ENCODE measurements at regions not wholly inside any gene's neighbourhood (a gene's known extent, or its start where the extent isn't known, plus 50 kb on each side); places are given as distances from the start of the nearest gene placed in this dataset.

DNA sequence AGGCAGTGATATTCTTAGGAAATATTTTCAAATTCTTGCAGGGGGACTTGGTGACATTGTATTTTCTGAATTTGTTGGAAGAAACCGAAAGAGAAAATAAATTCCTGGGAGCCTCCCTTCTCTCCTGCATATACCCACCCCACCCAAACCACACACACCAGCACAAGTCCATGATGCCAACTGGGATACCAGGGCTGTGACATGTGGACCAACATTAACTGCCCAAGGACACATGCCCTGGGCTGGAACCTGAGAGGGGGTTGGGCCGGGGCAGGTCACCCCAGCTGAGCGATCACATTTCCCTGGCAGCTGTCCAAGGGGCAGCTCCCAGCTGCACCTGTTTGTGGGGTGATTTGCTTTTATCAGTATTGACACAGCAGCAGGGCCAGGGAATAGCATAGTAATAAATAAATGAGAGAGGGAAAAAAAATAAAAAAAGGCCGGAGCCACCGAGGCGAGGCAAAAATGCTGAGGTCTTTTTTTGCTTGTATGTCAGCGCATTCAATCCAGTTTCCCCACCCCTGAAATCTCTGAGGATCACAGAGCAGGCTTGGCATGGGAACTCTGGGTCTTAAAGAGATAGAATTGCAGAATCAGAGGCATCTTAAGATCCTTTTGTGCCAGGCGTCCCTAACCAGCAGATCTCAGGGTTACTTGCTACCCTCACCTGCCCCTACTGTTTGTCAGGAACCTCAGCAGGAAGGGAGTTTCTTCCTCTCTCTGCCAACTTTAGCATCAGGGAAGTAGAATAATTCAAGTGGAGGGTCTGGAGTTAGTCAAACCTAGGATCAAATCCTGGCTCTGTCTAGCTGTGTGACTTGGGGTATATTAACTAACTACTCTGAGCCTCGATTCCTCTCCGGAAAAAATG, 66.5 kb upstream of the PIM1 start:
- TF ChIP-seq, protein P1, sequence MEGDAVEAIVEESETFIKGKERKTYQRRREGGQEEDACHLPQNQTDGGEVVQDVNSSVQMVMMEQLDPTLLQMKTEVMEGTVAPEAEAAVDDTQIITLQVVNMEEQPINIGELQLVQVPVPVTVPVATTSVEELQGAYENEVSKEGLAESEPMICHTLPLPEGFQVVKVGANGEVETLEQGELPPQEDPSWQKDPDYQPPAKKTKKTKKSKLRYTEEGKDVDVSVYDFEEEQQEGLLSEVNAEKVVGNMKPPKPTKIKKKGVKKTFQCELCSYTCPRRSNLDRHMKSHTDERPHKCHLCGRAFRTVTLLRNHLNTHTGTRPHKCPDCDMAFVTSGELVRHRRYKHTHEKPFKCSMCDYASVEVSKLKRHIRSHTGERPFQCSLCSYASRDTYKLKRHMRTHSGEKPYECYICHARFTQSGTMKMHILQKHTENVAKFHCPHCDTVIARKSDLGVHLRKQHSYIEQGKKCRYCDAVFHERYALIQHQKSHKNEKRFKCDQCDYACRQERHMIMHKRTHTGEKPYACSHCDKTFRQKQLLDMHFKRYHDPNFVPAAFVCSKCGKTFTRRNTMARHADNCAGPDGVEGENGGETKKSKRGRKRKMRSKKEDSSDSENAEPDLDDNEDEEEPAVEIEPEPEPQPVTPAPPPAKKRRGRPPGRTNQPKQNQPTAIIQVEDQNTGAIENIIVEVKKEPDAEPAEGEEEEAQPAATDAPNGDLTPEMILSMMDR (IDR thresholded peaks at IDR 0.05; ENCODE audit: insufficient read depth, low read depth, low read length), result no peak
- no peak for TF ChIP-seq EZH2 (IDR thresholded peaks at IDR 0.05; ENCODE audit: insufficient read depth, low read length)
